Pancreas (tissue), 10 donors: ENCODE measurements at regions not wholly inside any gene's neighbourhood (a gene's known extent, or its start where the extent isn't known, plus 50 kb on each side); places are given as distances from the start of the nearest gene placed in this dataset.

Experiments
- ATAC-seq, 4 donors: fragments of 200-7000 bp; cut with Tn5 transposase; one replicate each; pipeline versions ENCODE4 v1.8.0 to v1.9.1; 2020; ENCODE audit warnings: mild to moderate bottlenecking in 4 of 4, moderate library complexity in 4 of 4
- DNase-seq, 6 donors: peaks; one replicate each; pipeline ENCODE4 v3.0.0-alpha.2; 2020
- FAIRE-seq: peaks from 2 replicates; lab custom pipeline; 2012; peaks lifted over from hg19 to GRCh38; lab: Jason Lieb, UNC
- H3K27ac ChIP-seq, 4 donors: fragments of 200-600 bp; sonication (generic); 1 replicate in 3 of 4; 2 replicates in 1 of 4; pipeline versions ENCODE4 v1.5.0 to v1.8.0; 2020
- H3K27me3 ChIP-seq, 4 donors: fragments of 200-600 bp; one replicate each; pipeline ENCODE4 v1.8.0; 2021
- H3K36me3 ChIP-seq, 3 donors: fragments of 200-600 bp; sonication (generic) in 1 of 3; one replicate each; pipeline versions ENCODE4 v1.5.0 to v1.8.0; 2020 to 2021
- H3K4me1 ChIP-seq, 3 donors: fragments of 200-600 bp; one replicate each; pipeline ENCODE4 v1.8.0; 2021
- H3K4me3 ChIP-seq, 4 donors: fragments of 200-600 bp; sonication (generic) in 2 of 4; one replicate each; pipeline versions ENCODE4 v1.5.0 to v1.8.0; 2020 to 2021
- H3K9me3 ChIP-seq, 4 donors: fragments of 200-600 bp; one replicate each; pipeline ENCODE4 v1.8.0; 2021
- CTCF ChIP-seq, 4 donors: fragments of 200-600 bp; sonication (generic) in 3 of 4; IDR thresholded peaks; one replicate each; pipeline versions ENCODE4 v1.5.0 to v1.8.0; 2021; ENCODE audit warnings: antibody characterized with exemption in 4 of 4
- WGBS, 2 donors: extraction: QIAGEN DNeasy Blood & Tissue Kit; methylation state at CpG; one replicate each; pipeline ENCODE4 v1.1.7; 2013; 5-methylcytosine and 5-hydroxymethylcytosine counted together
- intact Hi-C, 3 donors: fragments of 100-400 bp; cut with DNase I; formaldehyde crosslinking; loops; one replicate each; pipeline versions ENCODE4 v1.11.1 to v1.14.2; 2022
- donor health status: healthy with polysubstance abuse.
- donor health status: DM: no; HTN: no; CAD: no; lungs with moderate emphysema.
- donor health status: DM: no; HTN: no; CAD: no.
- donor health status: control.
- donor health status: control.
- donor health status: Bipolar disorder and iron deficiency.
- donor health status: DM: yes; HTN: yes; CAD: no.
- donor health status: DM: no; HTN: no; CAD: no.
- donor health status: DM: no; HTN: no; CAD: no.
- donor health status: DM: yes; HTN: yes; CAD: no.

GRCh38 chr7:10821156-10821555 lies 152.5 kb upstream of the PHF14 start:
- Histone ChIP-seq H3K9me3 (no peaks in the 10 kb centered on the region), H3K27me3 (no peaks in the 10 kb centered on the region), H3K36me3 (no peaks in the 10 kb centered on the region), H3K4me3 (no peak overlapping the region), H3K4me1 (no peaks in the 10 kb centered on the region), H3K27ac (no peak overlapping the region)
- TF ChIP-seq CTCF (IDR thresholded peaks at IDR 0.05), result no peak
- no peak for FAIRE-seq
- no peak for DNase-seq
- 68 to 85% methylated on average over 4 of the region's 4 CpGs for WGBS, 2 donors
- no peak for ATAC-seq
- intact Hi-C loops, result no loop called here

DNA sequence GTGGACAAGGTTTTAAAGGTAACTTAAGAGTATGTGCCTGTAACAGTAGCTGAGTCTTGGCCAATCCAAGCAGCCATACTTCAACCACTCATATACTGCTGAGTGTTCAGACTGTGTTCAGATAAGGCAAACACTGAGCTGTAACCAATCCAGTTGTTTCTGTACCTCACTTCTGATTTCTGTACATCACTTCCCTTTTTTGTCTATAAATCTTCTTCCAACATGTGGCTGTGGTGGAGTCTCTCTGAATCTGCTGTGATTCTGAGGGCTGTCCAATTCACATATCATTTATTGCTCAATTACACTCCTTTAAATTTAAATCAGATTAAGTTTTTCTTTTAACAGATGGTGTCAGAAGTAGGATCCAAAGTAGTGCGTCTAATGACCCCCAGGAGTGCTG lies 149.5 kb upstream of the PHF14 start:
- no peak for TF ChIP-seq CTCF (IDR thresholded peaks at IDR 0.05)
- no peaks in the 10 kb centered on the region for H3K4me1 ChIP-seq
- FAIRE-seq (no peak), ATAC-seq (no peak), DNase-seq (no peak)
- H3K4me3 ChIP-seq, result no peak overlapping the region
- 49 to 71% methylated on average over 1 of the region's 1 CpG for WGBS, 2 donors
- intact Hi-C loops, result no loop called here
- no peaks in the 10 kb centered on the region for H3K27me3 ChIP-seq
- H3K36me3 ChIP-seq, result no peaks in the 10 kb centered on the region
- no peak overlapping the region for H3K27ac ChIP-seq
- no peaks in the 10 kb centered on the region for H3K9me3 ChIP-seq

DNA sequence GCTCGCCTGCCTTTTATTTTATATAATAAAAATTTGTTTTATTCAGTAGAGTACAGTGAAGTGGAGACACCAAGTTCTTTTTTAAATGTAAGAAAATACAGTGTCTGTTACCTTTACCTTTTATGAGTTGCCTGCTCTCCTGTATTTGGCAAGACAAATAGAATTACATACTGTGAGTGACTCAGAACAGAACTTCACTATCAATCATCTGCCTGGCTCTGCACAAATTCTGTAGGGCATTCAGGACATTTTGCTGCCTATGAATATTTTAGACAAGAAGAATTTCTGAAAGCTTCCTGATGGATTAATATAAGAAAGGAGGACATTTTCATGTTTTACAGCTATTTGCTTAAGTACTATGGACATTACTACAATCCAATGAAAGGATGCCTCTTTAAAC lies 135.4 kb upstream of the PHF14 start:
- intact Hi-C loops, result no loop called here
- DNase-seq, result no peak
- no peak for TF ChIP-seq CTCF (IDR thresholded peaks at IDR 0.05)
- Histone ChIP-seq H3K27me3 (no peaks in the 10 kb centered on the region), H3K4me1 (no peaks in the 10 kb centered on the region), H3K4me3 (no peak overlapping the region), H3K9me3 (no peaks in the 10 kb centered on the region), H3K36me3 (no peaks in the 10 kb centered on the region), H3K27ac (no peak overlapping the region)
- 47 to 50% methylated on average over 1 of the region's 1 CpG for WGBS, 2 donors
- no peak for ATAC-seq
- FAIRE-seq, result no peak

- Histone ChIP-seq H3K27ac (no peak overlapping the region), H3K9me3 (no peaks in the 10 kb centered on the region), H3K4me1 (no peaks in the 10 kb centered on the region), H3K36me3 (no peaks in the 10 kb centered on the region), H3K4me3 (no peak overlapping the region), H3K27me3 (no peaks in the 10 kb centered on the region)
- whole genome bisulfite sequencing, 2 donors, result 48 to 85% methylated on average over 2 of the region's 2 CpGs
- no peak for FAIRE-seq
- ATAC-seq, result no peak
- no peak for DNase-seq
- intact Hi-C loops, result no loop called here
- no peak for TF ChIP-seq CTCF (IDR thresholded peaks at IDR 0.05)
These were observed 128.4 kb upstream of the PHF14 start for GRCh38 chr7:10845225-10845624.

DNA sequence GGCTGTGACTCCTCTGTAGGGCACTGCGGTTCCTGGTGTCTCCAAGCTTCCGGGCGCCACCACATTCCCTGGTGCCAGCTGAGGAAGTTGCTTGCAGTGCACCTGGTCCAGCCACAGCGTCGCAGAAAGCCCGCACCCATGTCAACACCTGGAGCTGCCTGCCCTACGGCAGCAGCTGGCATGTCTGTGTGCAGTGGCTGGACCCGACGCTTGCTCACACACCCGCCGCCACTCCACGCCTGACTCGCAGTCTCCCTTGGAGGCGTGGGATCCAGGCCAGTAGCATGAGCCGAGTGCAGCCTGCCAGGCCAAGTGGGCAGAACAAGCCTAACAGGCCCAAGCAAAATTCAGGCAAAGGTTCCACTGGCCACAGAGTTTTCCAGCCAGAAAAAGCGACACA lies 118.1 kb upstream of the PHF14 start:
- DNase-seq (peak in 1 of 6 donors; percentile 49), ATAC-seq (no peak), FAIRE-seq (no peak)
- no peaks in the 10 kb centered on the region for H3K4me1 ChIP-seq
- H3K36me3 ChIP-seq, result peaks cover 0 to 3% (median 0%) of the 10 kb centered on the region in 3 donors
- intact Hi-C loops, result no loop called here
- H3K27ac ChIP-seq, result no peak overlapping the region
- no peaks in the 10 kb centered on the region for H3K27me3 ChIP-seq
- TF ChIP-seq CTCF (IDR thresholded peaks at IDR 0.05), result no peak
- H3K4me3 ChIP-seq, result no peak overlapping the region
- 89 to 93% methylated on average over 16 of the region's 16 CpGs for WGBS, 2 donors
- H3K9me3 ChIP-seq, result no peaks in the 10 kb centered on the region
